GM12864 (cell line): ENCODE measurements at regions not wholly inside any gene's neighbourhood (a gene's known extent, or its start where the extent isn't known, plus 50 kb on each side); places are given as distances from the start of the nearest gene placed in this dataset.

Experiments
- DNase-seq: peaks from one replicate; pipeline ENCODE4 v3.0.0-alpha.2; 2011; ENCODE audit warnings: low read depth
- H3K4me3 ChIP-seq: 2 replicates; pipeline ENCODE4 v1.5.1; 2011; ENCODE audit warnings: mild to moderate bottlenecking, low read depth, low read length, control low read depth
- TF ChIP-seq, protein P1 (sequence below): IDR thresholded peaks from 2 replicates; pipeline ENCODE4 v1.5.1; 2011; ENCODE audit warnings: low read depth, mild to moderate bottlenecking, moderate library complexity, low read length, control low read depth, inconsistent platforms; ENCODE audit errors: missing control alignments

DNA sequence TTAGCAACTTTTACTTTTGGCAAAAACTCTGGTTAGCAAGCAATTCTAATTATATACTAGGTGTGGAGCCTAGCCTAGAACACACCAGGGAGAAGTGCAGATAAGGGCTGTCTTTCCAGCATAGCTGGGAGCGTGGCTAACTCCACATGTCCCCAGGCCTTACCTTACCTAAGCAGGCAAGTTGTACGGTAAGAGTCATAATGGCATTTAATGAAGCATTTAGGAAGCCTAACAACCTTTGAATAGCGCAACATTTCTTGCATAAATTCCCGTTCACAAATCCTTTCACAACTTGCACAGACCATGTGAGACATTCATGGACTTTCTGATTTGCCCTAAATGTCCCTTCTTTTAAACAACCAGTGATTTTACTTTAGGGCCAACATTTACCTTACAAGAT, 917.4 kb upstream of the ACO1 start:
- TF ChIP-seq, protein P1, sequence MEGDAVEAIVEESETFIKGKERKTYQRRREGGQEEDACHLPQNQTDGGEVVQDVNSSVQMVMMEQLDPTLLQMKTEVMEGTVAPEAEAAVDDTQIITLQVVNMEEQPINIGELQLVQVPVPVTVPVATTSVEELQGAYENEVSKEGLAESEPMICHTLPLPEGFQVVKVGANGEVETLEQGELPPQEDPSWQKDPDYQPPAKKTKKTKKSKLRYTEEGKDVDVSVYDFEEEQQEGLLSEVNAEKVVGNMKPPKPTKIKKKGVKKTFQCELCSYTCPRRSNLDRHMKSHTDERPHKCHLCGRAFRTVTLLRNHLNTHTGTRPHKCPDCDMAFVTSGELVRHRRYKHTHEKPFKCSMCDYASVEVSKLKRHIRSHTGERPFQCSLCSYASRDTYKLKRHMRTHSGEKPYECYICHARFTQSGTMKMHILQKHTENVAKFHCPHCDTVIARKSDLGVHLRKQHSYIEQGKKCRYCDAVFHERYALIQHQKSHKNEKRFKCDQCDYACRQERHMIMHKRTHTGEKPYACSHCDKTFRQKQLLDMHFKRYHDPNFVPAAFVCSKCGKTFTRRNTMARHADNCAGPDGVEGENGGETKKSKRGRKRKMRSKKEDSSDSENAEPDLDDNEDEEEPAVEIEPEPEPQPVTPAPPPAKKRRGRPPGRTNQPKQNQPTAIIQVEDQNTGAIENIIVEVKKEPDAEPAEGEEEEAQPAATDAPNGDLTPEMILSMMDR, result no peak
- H3K4me3 ChIP-seq, result no peak overlapping the region
- no peak for DNase-seq

DNA sequence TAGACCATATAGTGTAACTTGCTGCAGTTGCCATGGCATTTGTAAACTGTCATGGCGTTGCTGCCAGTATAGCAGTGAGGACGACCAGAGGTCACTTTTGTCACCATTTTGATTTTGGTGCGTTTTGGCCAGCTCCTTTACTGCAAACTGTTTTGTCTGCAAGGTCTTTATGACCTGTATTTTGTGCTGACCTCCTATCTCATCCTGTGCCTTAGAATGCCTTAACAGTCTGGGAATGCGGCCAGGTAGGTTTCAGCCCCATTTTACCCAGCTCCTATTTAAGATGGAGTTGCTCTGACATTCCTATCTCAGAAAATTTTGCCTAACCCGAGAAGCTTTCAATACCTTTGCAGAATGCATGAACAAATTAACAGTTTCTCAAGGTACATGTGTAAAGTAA, 914.4 kb upstream of the ACO1 start:
- DNase-seq, result no peak
- H3K4me3 ChIP-seq, result no peak overlapping the region
- TF ChIP-seq, protein P1, result no peak

DNA sequence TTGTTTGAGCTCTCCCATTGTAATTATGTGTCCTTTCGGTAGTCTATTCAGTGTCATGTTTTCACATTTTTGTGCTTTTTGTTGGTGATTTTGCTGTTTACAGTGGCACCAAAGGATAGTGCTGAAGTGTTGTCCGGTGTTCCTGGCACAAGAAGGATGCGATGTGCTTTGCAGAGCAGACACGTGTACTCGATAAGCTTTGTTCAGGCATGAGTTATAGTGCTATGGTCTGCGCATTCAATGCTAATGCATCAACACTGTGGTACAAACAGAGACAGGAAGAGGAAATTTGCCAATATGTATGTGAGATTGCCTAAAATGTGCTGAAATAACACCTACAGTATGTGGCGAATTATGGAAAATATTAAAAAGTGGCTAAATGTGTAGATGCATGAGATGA, 913.4 kb upstream of the ACO1 start:
- DNase-seq, result no peak

DNA sequence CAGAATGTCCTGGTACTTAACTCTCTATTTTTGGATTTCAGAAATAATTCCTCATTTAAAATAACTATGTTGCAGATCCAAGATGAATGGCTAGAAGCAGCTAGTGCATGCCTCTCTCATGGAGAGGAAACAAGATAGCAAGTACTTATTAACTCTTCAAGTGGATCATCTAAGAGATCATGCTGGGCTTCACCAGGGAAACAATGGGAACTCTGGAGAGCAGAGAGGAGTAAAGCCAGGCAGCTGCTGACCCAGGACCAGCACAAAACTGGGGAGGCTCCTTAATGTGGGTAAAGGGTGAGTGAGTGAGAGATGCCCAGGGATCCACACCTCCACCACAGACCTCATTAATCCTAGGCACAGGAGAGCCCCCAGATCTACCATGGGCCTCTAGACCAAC, 897.8 kb upstream of the ACO1 start:
- TF ChIP-seq, protein P1, result no peak
- no peak for DNase-seq
- H3K4me3 ChIP-seq, result no peak overlapping the region

More for the DNA sequence above, 913.4 kb upstream of the ACO1 start:
- no peak overlapping the region for H3K4me3 ChIP-seq
- TF ChIP-seq, protein P1, result no peak

DNA sequence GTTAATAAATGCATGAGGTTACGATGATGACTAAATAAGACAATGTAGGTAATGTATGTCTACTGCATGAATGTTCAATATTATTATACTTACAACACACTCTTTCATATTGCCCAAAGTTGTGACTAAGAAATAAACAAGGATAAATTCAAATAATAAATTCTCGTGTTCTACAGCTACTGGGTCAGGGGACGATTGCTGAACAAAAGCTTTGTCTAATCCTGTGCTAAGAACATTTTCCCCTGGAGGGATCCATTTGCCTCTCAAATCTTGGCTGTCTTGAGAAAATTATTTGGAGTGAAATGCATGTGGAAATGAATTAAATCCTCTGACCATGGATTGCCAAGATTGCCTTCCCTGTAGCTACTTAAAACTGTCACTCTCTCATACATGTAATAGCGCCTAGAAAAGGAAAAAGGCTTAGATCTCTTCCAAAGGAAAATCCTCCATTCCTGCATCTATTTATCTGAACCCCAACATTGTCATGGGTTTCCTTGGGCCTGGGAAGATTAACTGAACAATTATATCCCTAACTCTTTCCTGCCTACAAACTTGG, 893.8 kb upstream of the ACO1 start:
- TF ChIP-seq, protein P1, result no peak
- no peak for DNase-seq
- H3K4me3 ChIP-seq, result no peak overlapping the region

DNA sequence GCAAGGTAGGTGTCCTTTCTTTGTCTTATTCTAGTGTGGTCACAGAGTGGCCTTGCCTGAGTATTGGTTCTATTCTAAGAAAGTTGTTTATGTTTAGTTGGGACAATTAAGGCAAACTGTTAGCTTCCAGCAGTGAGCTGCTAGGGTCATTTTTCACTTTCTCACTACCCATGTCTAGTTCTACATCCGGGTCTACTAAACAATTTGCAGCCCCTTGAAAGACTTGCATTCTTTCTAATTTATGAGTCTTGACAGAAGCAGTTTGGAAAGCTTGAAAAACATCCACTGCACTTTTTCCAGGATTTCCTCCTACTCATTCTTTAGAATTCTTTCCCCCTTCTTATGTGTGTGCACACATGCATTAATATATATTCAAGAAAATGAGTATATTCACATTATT, 892.2 kb upstream of the ACO1 start:
- no peak for DNase-seq
- H3K4me3 ChIP-seq, result no peak overlapping the region
- TF ChIP-seq, protein P1, result no peak

DNA sequence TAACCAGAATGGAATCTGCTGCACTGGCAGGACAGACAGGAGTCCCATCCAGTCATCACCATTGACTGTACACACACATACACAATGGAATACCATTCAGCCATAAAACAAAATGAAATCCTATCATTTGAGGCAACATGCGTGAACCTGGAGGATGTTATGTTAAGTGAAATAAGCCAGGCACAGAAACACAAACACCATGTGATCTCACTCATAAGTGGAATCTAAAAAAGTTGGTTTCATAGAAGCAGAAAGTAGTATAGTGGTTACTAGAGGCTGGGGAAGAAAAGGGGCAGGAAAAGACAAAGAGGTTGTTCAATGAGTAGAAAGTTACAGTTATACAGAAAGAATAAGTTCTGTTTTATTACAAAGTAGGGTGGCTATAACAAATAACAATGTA, 884.0 kb upstream of the ACO1 start:
- DNase-seq, result no peak
- TF ChIP-seq, protein P1, result no peak
- no peak overlapping the region for H3K4me3 ChIP-seq
